GM12878 (cell line): ENCODE measurements at regions not wholly inside any gene's neighbourhood (a gene's known extent, or its start where the extent isn't known, plus 50 kb on each side); places are given as distances from the start of the nearest gene placed in this dataset.

ENCODE experiments used
- ATAC-seq: fragments of 200-7000 bp; cut with Tn5 transposase; 3 replicates; pipeline ENCODE4 v1.9.1; 2020; ENCODE audit warnings: mild to moderate bottlenecking, moderate library complexity
- BruUV-seq: library from RNA; stranded (reverse); fragments of 400-500 nt; replicated peaks from 2 replicates; lab custom pipeline; 2021; lab: Mats Ljungman, UMichigan
- CTCF ChIA-PET: fragments of 300-600 bp; sonication (Branson Sonifier 250); formaldehyde crosslinking; extraction: SDS; loops from one replicate; lab custom pipeline; 2021; ENCODE audit warnings: inconsistent platforms; lab: Yijun Ruan, JAX
- POLR2A ChIA-PET: fragments of 350-600 bp; formaldehyde crosslinking; extraction: SDS; loops from one replicate; lab custom pipeline; 2021; ENCODE audit warnings: inconsistent platforms; lab: Charles Lee
- RAD21 ChIA-PET: fragments of 300-600 bp; sonication (Branson Sonifier 250); formaldehyde crosslinking; loops from one replicate; lab custom pipeline; 2023; ENCODE audit warnings: antibody characterized with exemption; ENCODE audit not compliant: unreplicated experiment; lab: Charles Lee
- SMC1A ChIA-PET: fragments of 300-600 bp; sonication (Branson Sonifier 250); formaldehyde crosslinking; loops from one replicate; lab custom pipeline; 2023; ENCODE audit not compliant: unreplicated experiment, uncharacterized antibody; lab: Charles Lee
- DNase-seq: peaks from one replicate; pipeline ENCODE4 v3.0.0-alpha.2; 2011; ENCODE audit warnings: low read depth, low spot score
- FAIRE-seq: peaks from 3 replicates; lab custom pipeline; 2011; peaks lifted over from hg19 to GRCh38; lab: Jason Lieb, UNC
- H2AFZ ChIP-seq: 2 replicates; pipeline ENCODE4 v1.6.0; 2011; ENCODE audit warnings: low read depth, low read length, control low read depth; ENCODE audit not compliant: control insufficient read depth
- H3K27ac ChIP-seq: 2 replicates; pipeline ENCODE4 v1.5.1; 2011; ENCODE audit warnings: control low read depth; ENCODE audit not compliant: control insufficient read depth, insufficient read depth
- H3K27me3 ChIP-seq, 2 experiments: replicated peaks in 1 of 2; 2 replicates each; pipeline versions ENCODE4 v1.6.0 to v1.6.1; 2011; ENCODE audit warnings: low read length in 1 of 2; ENCODE audit not compliant: control insufficient read depth in 2 of 2, insufficient read depth in 2 of 2
- H3K36me3 ChIP-seq, 2 experiments: 2 replicates each; pipeline ENCODE4 v1.5.1; 2011; ENCODE audit warnings: low read length in 1 of 2; ENCODE audit not compliant: control insufficient read depth in 2 of 2, insufficient read depth in 2 of 2
- H3K4me1 ChIP-seq: 2 replicates; pipeline ENCODE4 v1.6.1; 2011; ENCODE audit warnings: mild to moderate bottlenecking, low read length, moderate library complexity, mixed read lengths; ENCODE audit not compliant: control insufficient read depth, insufficient read depth
- H3K4me2 ChIP-seq: 2 replicates; pipeline ENCODE4 v1.6.0; 2011; ENCODE audit warnings: control low read depth; ENCODE audit not compliant: control insufficient read depth, insufficient read depth
- H3K4me3 ChIP-seq: fragments of 200-600 bp; sonication (generic); 2 replicates; pipeline ENCODE4 v1.5.1; 2016
- H3K79me2 ChIP-seq: 2 replicates; pipeline ENCODE4 v1.6.0; 2011; ENCODE audit warnings: low read length; ENCODE audit not compliant: control insufficient read depth, insufficient read depth
- H3K9ac ChIP-seq: 2 replicates; pipeline ENCODE4 v1.8.0; 2011; ENCODE audit warnings: low read length, control low read depth, mixed read lengths; ENCODE audit not compliant: control insufficient read depth, insufficient read depth
- H3K9me3 ChIP-seq: replicated peaks from 3 replicates; pipeline ENCODE4 v1.5.1; 2011; ENCODE audit warnings: mild to moderate bottlenecking, low read length; ENCODE audit not compliant: control insufficient read depth, insufficient read depth
- H4K20me1 ChIP-seq: 2 replicates; pipeline ENCODE4 v1.6.0; 2011; ENCODE audit not compliant: control insufficient read depth, insufficient read depth
- CHD1 ChIP-seq: IDR thresholded peaks from 2 replicates; pipeline ENCODE4 v1.6.1; 2012; ENCODE audit warnings: low read depth, low read length, improper control_type of control experiment
- CTCF ChIP-seq, 3 experiments: IDR thresholded peaks in 2 of 3; conservative IDR thresholded peaks in 1 of 3; 2 replicates each; pipeline ENCODE4 v1.5.1; 2011; ENCODE audit warnings: low read depth in 3 of 3, low read length in 3 of 3, mild to moderate bottlenecking in 3 of 3, control low read depth in 2 of 3, moderate library complexity in 2 of 3, inconsistent platforms in 1 of 3, mixed read lengths in 1 of 3; ENCODE audit not compliant: control insufficient read depth in 2 of 3, insufficient read depth in 1 of 3; ENCODE audit errors: extremely low read depth in 1 of 3
- HCFC1 ChIP-seq: fragments of 150-350 bp; IDR thresholded peaks from 2 replicates; pipeline ENCODE4 v1.6.1; 2014; ENCODE audit warnings: low read length
- MAX ChIP-seq: IDR thresholded peaks from 2 replicates; pipeline ENCODE4 v1.6.1; 2012; ENCODE audit warnings: low read depth, low read length, improper control_type of control experiment
- MYB ChIP-seq: fragments of 150-350 bp; IDR thresholded peaks from 2 replicates; pipeline ENCODE4 v1.6.1; 2014; ENCODE audit warnings: mild to moderate bottlenecking, low read depth, low read length, borderline replicate concordance
- NFXL1 ChIP-seq: fragments of 450-650 bp; IDR thresholded peaks from 2 replicates; pipeline ENCODE4 v1.6.1; 2017; ENCODE audit warnings: antibody characterized with exemption, mild to moderate bottlenecking, borderline replicate concordance
- NFYB ChIP-seq: IDR thresholded peaks from 2 replicates; pipeline ENCODE4 v1.6.1; 2011; ENCODE audit warnings: low read depth, mild to moderate bottlenecking, low read length, improper control_type of control experiment, moderate library complexity; ENCODE audit not compliant: insufficient read depth
- NR2C1 ChIP-seq: fragments of 450-650 bp; IDR thresholded peaks from 2 replicates; pipeline ENCODE4 v1.6.1; 2017; ENCODE audit warnings: antibody characterized with exemption, mild to moderate bottlenecking, moderate library complexity
- NR2F1 ChIP-seq: fragments of 450-650 bp; conservative IDR thresholded peaks from 2 replicates; pipeline ENCODE4 v1.6.1; 2017; ENCODE audit warnings: mild to moderate bottlenecking
- PAX5 ChIP-seq: IDR thresholded peaks from 2 replicates; pipeline ENCODE4 v1.6.1; 2011; ENCODE audit warnings: low read depth, low read length, borderline replicate concordance
- POLR2AphosphoS2 ChIP-seq: IDR thresholded peaks from 2 replicates; pipeline ENCODE4 v1.6.1; 2011; ENCODE audit warnings: low read depth, mild to moderate bottlenecking, low read length, improper control_type of control experiment, moderate library complexity
- SMC3 ChIP-seq: IDR thresholded peaks from 2 replicates; pipeline ENCODE4 v1.6.1; 2011; ENCODE audit warnings: low read length, improper control_type of control experiment, borderline replicate concordance
- TBL1XR1 ChIP-seq: IDR thresholded peaks from 2 replicates; pipeline ENCODE4 v1.6.1; 2012; ENCODE audit warnings: low read depth, low read length, improper control_type of control experiment
- ZNF384 ChIP-seq: IDR thresholded peaks from 2 replicates; pipeline ENCODE4 v1.6.1; 2012; ENCODE audit warnings: low read depth, mild to moderate bottlenecking, low read length, improper control_type of control experiment, borderline replicate concordance
- ZNF622 ChIP-seq: fragments of 450-650 bp; IDR thresholded peaks from 2 replicates; pipeline ENCODE4 v1.6.1; 2017; ENCODE audit warnings: mild to moderate bottlenecking, inconsistent platforms
- WGBS: methylation state at CpG from one replicate; pipeline ENCODE4 v1.1.6; 2016; ENCODE audit warnings: low lambda C conversion rate; ENCODE audit not compliant: insufficient replicate concordance, insufficient coverage; ENCODE audit errors: missing lambda C conversion rate; 5-methylcytosine and 5-hydroxymethylcytosine counted together
- in situ Hi-C: fragments of 300-500 bp; cut with MboI; formaldehyde crosslinking; loops from 9 replicates; pipeline ENCODE4 v1.14.3; 2018; ENCODE audit warnings: mixed read lengths
- intact Hi-C: fragments of 100-400 bp; cut with micrococcal nuclease; formaldehyde crosslinking; loops from one replicate; pipeline ENCODE4 v1.14.2; 2022; ENCODE audit not compliant: unreplicated experiment

- Histone ChIP-seq H3K4me1 (no peaks in the 10 kb centered on the region), H3K9ac (no peak overlapping the region), H4K20me1 (no peaks in the 10 kb centered on the region), H3K79me2 (no peaks in the 10 kb centered on the region), H3K9me3 (no peaks in the 10 kb centered on the region; the same call in 2 of the 3 replicates), H3K4me3 (no peak overlapping the region), H3K4me2 (no peak overlapping the region), H2AFZ (no peak overlapping the region), H3K27ac (no peak overlapping the region), H3K27me3 (no peaks in the 10 kb centered on the region), H3K36me3 (no peaks in the 10 kb centered on the region)
- in situ Hi-C loops: loop anchor here (25.0 kb wide), 1 partner anchor 1902 kb away; the partner anchor contains the start of gene ERCC6L
- TF ChIP-seq MAX: no peak
- POLR2A ChIA-PET: no interaction called here
- BruUV-seq: no TSS peak
- FAIRE-seq (no peak), ATAC-seq (no peak), DNase-seq (no peak)
- intact Hi-C loops: loop anchor here (5.0 kb wide), 1 partner anchor 203 kb away; no protein-coding TSS in a partner anchor
- SMC1A ChIA-PET: no interaction called here
- CTCF ChIA-PET: interaction anchor here (0.7 kb wide), 1 partner anchor 11 kb away, joined by 3 read pairs; no protein-coding TSS in a partner anchor
- RAD21 ChIA-PET: no interaction called here
These were observed 165.0 kb upstream of the ZCCHC13 start for GRCh38 chrX:74138943-74139342.

- Histone ChIP-seq H3K4me2 (no peak overlapping the region), H4K20me1 (no peaks in the 10 kb centered on the region), H3K4me3 (no peak overlapping the region), H2AFZ (no peak overlapping the region), H3K4me1 (no peaks in the 10 kb centered on the region), H3K27me3 (no peaks in the 10 kb centered on the region), H3K36me3 (no peaks in the 10 kb centered on the region), H3K9me3 (no peaks in the 10 kb centered on the region), H3K79me2 (no peaks in the 10 kb centered on the region), H3K9ac (no peak overlapping the region), H3K27ac (no peak overlapping the region)
- ChIA-PET SMC1A (interaction anchor here (0.7 to 1.6 kb wide), 7 partner anchors 14 to 280 kb away, joined by 3 to 5 read pairs (median 3); partner anchors contain the start of gene XIST), POLR2A (no interaction called here), RAD21 (interaction anchor here (0.9 to 1.9 kb wide), 4 partner anchors 117 to 280 kb away, joined by 3 to 15 read pairs (median 4); partner anchors contain the start of gene XIST), CTCF (interaction anchor here (0.6 to 2.6 kb wide), 13 partner anchors 9 to 346 kb away, joined by 3 to 7 read pairs (median 3); no protein-coding TSS in a partner anchor)
- BruUV-seq: no TSS peak
- FAIRE-seq (peak; percentile 49), ATAC-seq (peak; percentile 93), DNase-seq (peak; percentile 19)
- in situ Hi-C loops: loop anchor here (5.0 to 25.0 kb wide), 3 partner anchors 116 to 1896 kb away; partner anchors contain the start of gene ERCC6L
- 19% methylated on average over 5 of the region's 5 CpGs for WGBS
- intact Hi-C loops: loop anchor here (1.0 kb wide), 2 partner anchors 118 to 278 kb away; no protein-coding TSS in a partner anchor
- no peak for TF ChIP-seq ZNF384
- TF ChIP-seq NR2F1: no peak
- TF ChIP-seq ZNF622: no peak
- TF ChIP-seq POLR2AphosphoS2: no peak
- no peak for TF ChIP-seq HCFC1
- TF ChIP-seq NFYB: no peak
- TF ChIP-seq NR2C1: no peak
- no peak for TF ChIP-seq NFXL1
- no peak for TF ChIP-seq MYB
- TF ChIP-seq PAX5: no peak
- TF ChIP-seq TBL1XR1: no peak
- TF ChIP-seq CTCF (IDR thresholded peaks at IDR 0.05 in 2 of 3, conservative IDR thresholded peaks at IDR 0.05 in 1 of 3; ENCODE audit: control insufficient read depth in 2 of 3, extremely low read depth in 1 of 3, insufficient read depth in 1 of 3, low read depth in 3 of 3, low read length in 3 of 3): peak; percentile 71 to 80 (median 73)
- no peak for TF ChIP-seq CHD1
- TF ChIP-seq SMC3: peak; percentile 91
These were observed 170.7 kb upstream of the ZCCHC13 start for GRCh38 chrX:74133156-74133796.
